SW480 (cell line): ENCODE measurements at regions not wholly inside any gene's neighbourhood (a gene's known extent, or its start where the extent isn't known, plus 50 kb on each side); places are given as distances from the start of the nearest gene placed in this dataset.
"Not testable (repeated sequence)": the region's sequence is repeated elsewhere in the genome, so short reads cannot be mapped to it uniquely, and the experiment has no call there.

Experiments used
- DNase-seq: peaks from one replicate; pipeline ENCODE4 v3.0.0-alpha.2; 2016; ENCODE audit warnings: low spot score

DNA sequence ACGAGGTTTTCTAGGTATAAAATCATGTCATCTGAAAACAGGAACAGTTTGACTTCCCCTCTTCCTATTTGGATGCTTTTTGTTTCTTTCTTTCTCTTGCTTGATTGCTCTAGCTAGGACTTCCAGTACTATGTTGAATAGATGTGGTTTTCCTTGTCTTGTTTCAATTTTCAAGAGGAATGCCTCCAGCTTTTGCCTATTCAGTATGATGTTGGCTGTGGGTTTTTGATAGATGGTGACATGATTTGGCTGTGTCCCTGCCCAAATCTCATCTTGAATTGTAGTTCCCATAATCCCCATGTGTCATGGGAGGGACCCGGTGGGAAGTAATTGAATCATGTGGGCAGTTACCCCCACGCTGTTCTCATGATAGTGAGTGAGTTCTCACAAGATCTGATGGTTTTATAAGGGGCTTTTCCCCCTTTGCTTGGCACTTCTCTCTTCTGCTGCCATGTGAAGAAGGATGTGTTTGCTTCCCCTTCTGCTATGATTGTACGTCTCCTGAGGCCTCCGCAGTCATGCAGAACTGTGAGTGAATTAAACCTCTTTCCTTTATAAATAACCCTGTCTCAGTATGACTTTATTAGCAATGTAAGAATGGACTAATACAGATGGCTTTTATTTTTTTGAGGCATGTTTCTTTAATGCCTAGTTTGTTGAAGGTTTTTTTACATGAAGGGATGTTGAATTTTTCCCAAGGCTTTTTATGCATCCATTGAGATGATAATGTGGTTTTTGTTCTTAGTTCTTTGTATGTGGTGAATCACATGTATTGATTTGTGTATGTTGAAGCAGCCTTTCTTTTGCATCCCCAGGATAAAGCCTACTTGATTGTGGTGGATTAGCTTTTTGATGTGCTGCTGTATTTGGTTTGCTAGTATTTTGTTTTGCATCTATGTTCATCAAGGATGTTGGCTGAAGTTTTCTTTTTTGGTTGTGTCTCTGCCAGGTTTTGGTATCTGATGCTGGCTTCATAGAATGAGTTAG, 239.1 kb downstream of the THBS2 start:
- DNase-seq: no peak

GRCh38 chr6:169009628-169010027, 244.0 kb downstream of the THBS2 start:
- no peak for DNase-seq

GRCh38 chr6:169008641-169009257, 244.9 kb downstream of the THBS2 start:
- peak; percentile 21 for DNase-seq

GRCh38 chr6:169005166-169005565, 248.5 kb downstream of the THBS2 start:
- no peak for DNase-seq

DNA sequence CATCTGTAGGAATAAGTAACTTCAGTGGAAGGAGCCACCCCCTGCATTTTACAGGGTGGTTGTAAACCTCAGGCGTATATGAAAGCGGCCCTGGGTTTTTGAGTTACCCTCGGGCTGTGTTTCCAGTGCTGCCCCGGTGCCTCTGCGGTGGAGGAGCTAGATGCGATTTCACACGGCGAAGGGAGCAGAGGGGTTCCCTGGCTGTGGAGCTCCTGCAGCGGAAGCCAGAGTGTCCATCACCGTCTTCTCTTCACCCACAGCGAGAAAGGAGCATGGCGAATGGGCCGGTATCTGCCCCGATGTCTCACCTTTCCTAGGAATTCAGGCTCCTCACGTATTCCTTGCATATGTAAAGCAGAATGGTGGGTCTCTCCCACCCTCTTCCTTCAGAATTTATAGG, 253.6 kb downstream of the THBS2 start:
- DNase-seq: no peak

DNA sequence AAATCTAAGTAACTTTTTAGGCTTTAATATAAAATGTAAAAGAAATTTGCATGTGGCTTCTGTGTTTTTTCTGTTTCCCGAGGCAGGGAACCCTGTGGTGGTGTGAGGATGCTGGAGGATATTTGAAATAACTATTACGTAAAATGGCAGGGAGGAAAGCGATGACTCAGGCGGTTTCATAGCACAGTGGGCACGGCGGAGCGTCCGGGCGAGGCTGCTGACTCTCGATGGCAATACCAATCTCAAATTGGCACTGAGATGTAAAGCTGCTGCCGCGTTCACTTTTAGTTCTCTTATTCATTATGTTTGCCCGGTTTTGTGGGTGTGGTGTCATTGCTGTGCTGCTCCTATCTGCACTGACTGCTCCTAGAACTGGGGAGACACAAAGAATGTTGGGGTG, 254.3 kb downstream of the THBS2 start:
- peak; percentile 44 for DNase-seq

DNA sequence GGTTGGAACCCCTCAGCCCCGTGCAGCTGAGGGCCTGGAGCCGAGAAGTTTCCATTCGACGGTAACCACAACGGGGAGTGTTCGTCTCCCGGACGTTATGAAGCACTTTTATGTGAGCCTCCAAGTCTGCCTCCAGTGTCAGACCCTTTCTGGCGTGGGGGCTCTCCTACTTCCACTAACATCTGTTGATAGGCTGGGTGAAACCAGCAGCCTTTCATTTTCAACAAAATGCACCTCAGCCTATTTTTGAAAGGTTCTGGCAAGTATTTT, 257.4 kb downstream of the THBS2 start:
- no peak for DNase-seq

GRCh38 chr6:168995526-168996355, 257.9 kb downstream of the THBS2 start:
- DNase-seq: no peak

GRCh38 chr6:168994956-168995355, 258.7 kb downstream of the THBS2 start:
- no peak for DNase-seq

GRCh38 chr6:168992446-168993144, 261.1 kb downstream of the THBS2 start:
- no peak for DNase-seq

GRCh38 chr6:168991695-168992094, 262.0 kb downstream of the THBS2 start:
- not testable (repeated sequence) for DNase-seq

DNA sequence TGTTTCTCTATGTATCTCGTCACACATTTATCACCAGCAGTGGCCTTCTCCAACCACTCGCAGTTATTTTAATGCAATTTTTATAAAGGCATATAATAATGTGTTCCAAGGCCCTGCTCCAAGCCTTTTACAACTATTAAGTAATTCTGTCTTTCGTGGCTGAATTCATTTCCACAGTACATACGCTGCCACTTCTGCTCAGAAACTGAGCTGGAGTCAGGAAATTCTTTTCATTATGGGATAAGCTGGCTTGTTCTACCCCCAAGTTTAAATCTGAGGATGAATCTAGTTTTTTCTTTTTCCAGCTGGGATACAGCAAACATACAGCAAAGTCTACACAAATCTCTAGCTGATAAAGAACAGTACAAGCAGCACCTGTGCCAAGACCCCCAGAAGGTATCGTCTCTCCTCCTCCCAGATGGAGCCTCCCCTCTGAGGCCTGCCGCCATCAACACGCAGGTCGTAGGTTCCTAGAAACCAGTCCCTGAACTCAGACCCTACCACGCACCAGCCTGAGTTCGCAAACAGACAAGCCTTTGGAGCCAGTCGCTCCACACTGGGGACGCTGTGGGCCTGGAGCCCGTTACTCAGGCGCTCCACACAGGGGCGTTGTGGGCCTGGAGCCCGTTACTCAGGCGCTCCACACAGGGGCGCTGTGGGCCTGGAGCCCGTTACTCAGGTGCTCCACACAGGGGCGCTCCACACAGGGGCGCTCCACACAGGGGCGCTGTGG, 263.5 kb downstream of the THBS2 start:
- DNase-seq: no peak

DNA sequence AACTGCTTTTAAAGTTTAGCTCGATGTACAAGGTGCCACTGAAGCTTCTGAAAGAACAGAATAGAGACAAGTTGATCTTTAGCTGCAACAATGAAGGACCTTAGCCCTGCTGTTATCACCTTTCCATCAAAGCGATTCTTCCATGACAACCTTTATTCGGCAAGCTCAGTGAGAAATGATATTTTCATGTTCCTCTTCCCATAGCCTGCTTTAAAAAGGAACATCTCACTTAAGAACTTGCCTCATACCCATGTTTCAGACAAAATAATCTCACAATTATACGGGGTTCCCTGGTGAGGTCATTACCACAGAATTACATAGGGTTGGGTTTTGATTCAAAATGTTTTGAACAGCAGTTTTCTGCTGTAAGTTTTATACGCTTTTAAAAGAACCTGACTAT, 264.2 kb downstream of the THBS2 start:
- no peak for DNase-seq

- no peak for DNase-seq
Measured at GRCh38 chr6:168988801-168989200, 264.8 kb downstream of the THBS2 start.

DNA sequence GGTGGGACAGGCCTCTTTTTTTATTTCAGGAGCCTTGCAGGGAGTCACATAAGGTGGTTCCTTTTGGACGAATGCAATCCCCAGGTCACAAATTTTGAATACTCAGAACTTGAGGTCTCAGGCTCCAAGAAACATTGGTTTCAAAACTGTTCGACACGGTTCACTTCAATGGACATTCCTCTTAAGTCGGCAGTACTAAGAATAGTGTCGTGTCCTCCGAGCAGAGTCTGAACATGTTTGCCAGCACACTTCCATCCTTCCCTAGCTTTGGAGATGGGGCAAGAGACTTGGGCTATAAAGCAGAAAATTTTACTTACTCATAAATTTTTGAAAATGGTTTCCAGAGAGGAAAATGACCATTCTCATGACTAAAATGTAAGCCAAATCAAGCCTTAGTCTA, 265.4 kb downstream of the THBS2 start:
- no peak for DNase-seq

- peak; percentile 28 for DNase-seq
Measured at GRCh38 chr6:168985705-168986104, 267.9 kb downstream of the THBS2 start.

GRCh38 chr6:168983925-168984324, 269.7 kb downstream of the THBS2 start:
- no peak for DNase-seq

- no peak for DNase-seq
Measured at GRCh38 chr6:168981187-168981586, 272.5 kb downstream of the THBS2 start.

GRCh38 chr6:168979254-168979653, 274.4 kb downstream of the THBS2 start:
- DNase-seq: no peak

GRCh38 chr6:168972128-168972527, 281.5 kb downstream of the THBS2 start:
- DNase-seq: no peak

DNA sequence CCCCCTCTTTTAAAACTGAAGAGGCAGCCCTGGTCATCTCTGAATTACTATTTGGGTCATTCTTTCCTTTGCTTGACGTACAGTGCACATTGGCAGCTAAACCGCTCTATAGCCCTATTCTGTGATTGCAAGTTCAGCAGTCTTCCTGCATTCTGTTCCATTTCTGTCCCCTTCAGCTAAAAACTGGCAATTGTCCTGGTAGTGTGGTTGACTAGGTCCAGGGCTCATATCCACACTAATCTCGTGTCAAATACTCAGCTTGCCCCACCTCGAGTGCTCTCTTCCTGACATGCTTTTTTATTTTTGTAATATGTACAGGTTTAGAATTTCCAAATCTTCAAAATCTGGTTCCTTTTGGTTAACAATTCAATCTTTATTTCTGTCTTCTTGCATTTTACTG, 282.1 kb downstream of the THBS2 start:
- DNase-seq: no peak
